GM12878 (cell line): ENCODE measurements at regions not wholly inside any gene's neighbourhood (a gene's known extent, or its start where the extent isn't known, plus 50 kb on each side); places are given as distances from the start of the nearest gene placed in this dataset.

ENCODE experiments used
- ATAC-seq: fragments of 200-7000 bp; cut with Tn5 transposase; 3 replicates; pipeline ENCODE4 v1.9.1; 2020; ENCODE audit warnings: mild to moderate bottlenecking, moderate library complexity
- BruUV-seq: library from RNA; stranded (reverse); fragments of 400-500 nt; replicated peaks from 2 replicates; lab custom pipeline; 2021; lab: Mats Ljungman, UMichigan
- CTCF ChIA-PET: fragments of 300-600 bp; sonication (Branson Sonifier 250); formaldehyde crosslinking; extraction: SDS; loops from one replicate; lab custom pipeline; 2021; ENCODE audit warnings: inconsistent platforms; lab: Yijun Ruan, JAX
- POLR2A ChIA-PET: fragments of 350-600 bp; formaldehyde crosslinking; extraction: SDS; loops from one replicate; lab custom pipeline; 2021; ENCODE audit warnings: inconsistent platforms; lab: Charles Lee
- RAD21 ChIA-PET: fragments of 300-600 bp; sonication (Branson Sonifier 250); formaldehyde crosslinking; loops from one replicate; lab custom pipeline; 2023; ENCODE audit warnings: antibody characterized with exemption; ENCODE audit not compliant: unreplicated experiment; lab: Charles Lee
- SMC1A ChIA-PET: fragments of 300-600 bp; sonication (Branson Sonifier 250); formaldehyde crosslinking; loops from one replicate; lab custom pipeline; 2023; ENCODE audit not compliant: unreplicated experiment, uncharacterized antibody; lab: Charles Lee
- DNase-seq: peaks from one replicate; pipeline ENCODE4 v3.0.0-alpha.2; 2011; ENCODE audit warnings: low read depth, low spot score
- FAIRE-seq: peaks from 3 replicates; lab custom pipeline; 2011; peaks lifted over from hg19 to GRCh38; lab: Jason Lieb, UNC
- H2AFZ ChIP-seq: 2 replicates; pipeline ENCODE4 v1.6.0; 2011; ENCODE audit warnings: low read depth, low read length, control low read depth; ENCODE audit not compliant: control insufficient read depth
- H3K27ac ChIP-seq: 2 replicates; pipeline ENCODE4 v1.5.1; 2011; ENCODE audit warnings: control low read depth; ENCODE audit not compliant: control insufficient read depth, insufficient read depth
- H3K27me3 ChIP-seq, 2 experiments: replicated peaks in 1 of 2; 2 replicates each; pipeline versions ENCODE4 v1.6.0 to v1.6.1; 2011; ENCODE audit warnings: low read length in 1 of 2; ENCODE audit not compliant: control insufficient read depth in 2 of 2, insufficient read depth in 2 of 2
- H3K36me3 ChIP-seq, 2 experiments: 2 replicates each; pipeline ENCODE4 v1.5.1; 2011; ENCODE audit warnings: low read length in 1 of 2; ENCODE audit not compliant: control insufficient read depth in 2 of 2, insufficient read depth in 2 of 2
- H3K4me1 ChIP-seq: 2 replicates; pipeline ENCODE4 v1.6.1; 2011; ENCODE audit warnings: mild to moderate bottlenecking, low read length, moderate library complexity, mixed read lengths; ENCODE audit not compliant: control insufficient read depth, insufficient read depth
- H3K4me2 ChIP-seq: 2 replicates; pipeline ENCODE4 v1.6.0; 2011; ENCODE audit warnings: control low read depth; ENCODE audit not compliant: control insufficient read depth, insufficient read depth
- H3K4me3 ChIP-seq: fragments of 200-600 bp; sonication (generic); 2 replicates; pipeline ENCODE4 v1.5.1; 2016
- H3K79me2 ChIP-seq: 2 replicates; pipeline ENCODE4 v1.6.0; 2011; ENCODE audit warnings: low read length; ENCODE audit not compliant: control insufficient read depth, insufficient read depth
- H3K9ac ChIP-seq: 2 replicates; pipeline ENCODE4 v1.8.0; 2011; ENCODE audit warnings: low read length, control low read depth, mixed read lengths; ENCODE audit not compliant: control insufficient read depth, insufficient read depth
- H3K9me3 ChIP-seq: replicated peaks from 3 replicates; pipeline ENCODE4 v1.5.1; 2011; ENCODE audit warnings: mild to moderate bottlenecking, low read length; ENCODE audit not compliant: control insufficient read depth, insufficient read depth
- H4K20me1 ChIP-seq: 2 replicates; pipeline ENCODE4 v1.6.0; 2011; ENCODE audit not compliant: control insufficient read depth, insufficient read depth
- CHD4 ChIP-seq: fragments of 200-600 bp; sonication (generic); IDR thresholded peaks from 2 replicates; pipeline ENCODE4 v1.6.1; 2016; ENCODE audit warnings: mild to moderate bottlenecking
- DPF2 ChIP-seq: fragments of 450-650 bp; IDR thresholded peaks from 2 replicates; pipeline ENCODE4 v1.6.1; 2017; ENCODE audit warnings: mild to moderate bottlenecking
- KAT2A ChIP-seq: conservative IDR thresholded peaks from 2 replicates; pipeline ENCODE4 v1.6.1; 2011; ENCODE audit warnings: low read depth, low read length; ENCODE audit not compliant: control insufficient read depth
- LARP7 ChIP-seq: fragments of 450-650 bp; IDR thresholded peaks from 2 replicates; pipeline ENCODE4 v1.6.1; 2017; ENCODE audit warnings: mild to moderate bottlenecking
- MEF2A ChIP-seq: IDR thresholded peaks from 2 replicates; pipeline ENCODE4 v1.6.1; 2011; ENCODE audit warnings: low read depth, mild to moderate bottlenecking, low read length, moderate library complexity; ENCODE audit not compliant: insufficient read depth
- MYC ChIP-seq: IDR thresholded peaks from 2 replicates; pipeline ENCODE4 v1.6.1; 2011; ENCODE audit warnings: mild to moderate bottlenecking, low read length, moderate library complexity, inconsistent platforms; ENCODE audit not compliant: insufficient read depth, insufficient replicate concordance, insufficient read length, severe bottlenecking
- NBN ChIP-seq: fragments of 450-650 bp; IDR thresholded peaks from 2 replicates; pipeline ENCODE4 v1.6.1; 2016
- NR2C2 ChIP-seq: IDR thresholded peaks from 2 replicates; pipeline ENCODE4 v1.6.1; 2011; ENCODE audit warnings: borderline replicate concordance, low read depth; ENCODE audit not compliant: control insufficient read depth, insufficient read length
- RFX5 ChIP-seq: IDR thresholded peaks from 2 replicates; pipeline ENCODE4 v1.6.1; 2011; ENCODE audit warnings: low read depth, low read length, improper control_type of control experiment
- RUNX3 ChIP-seq: IDR thresholded peaks from 2 replicates; pipeline ENCODE4 v1.6.1; 2012; ENCODE audit warnings: low read length, inconsistent platforms
- SIN3A ChIP-seq: IDR thresholded peaks from 2 replicates; pipeline ENCODE4 v1.6.1; 2012; ENCODE audit warnings: low read depth, low read length, improper control_type of control experiment
- SMC3 ChIP-seq: IDR thresholded peaks from 2 replicates; pipeline ENCODE4 v1.6.1; 2011; ENCODE audit warnings: low read length, improper control_type of control experiment, borderline replicate concordance
- SREBF2 ChIP-seq: IDR thresholded peaks from 2 replicates; pipeline ENCODE4 v1.6.1; 2012; ENCODE audit warnings: mild to moderate bottlenecking, low read length
- YY1 ChIP-seq: IDR thresholded peaks from 2 replicates; pipeline ENCODE4 v1.6.1; 2011; ENCODE audit warnings: low read depth, mild to moderate bottlenecking, low read length
- WGBS: methylation state at CpG from one replicate; pipeline ENCODE4 v1.1.6; 2016; ENCODE audit warnings: low lambda C conversion rate; ENCODE audit not compliant: insufficient replicate concordance, insufficient coverage; ENCODE audit errors: missing lambda C conversion rate; 5-methylcytosine and 5-hydroxymethylcytosine counted together
- in situ Hi-C: fragments of 300-500 bp; cut with MboI; formaldehyde crosslinking; loops from 9 replicates; pipeline ENCODE4 v1.14.3; 2018; ENCODE audit warnings: mixed read lengths
- intact Hi-C: fragments of 100-400 bp; cut with micrococcal nuclease; formaldehyde crosslinking; loops from one replicate; pipeline ENCODE4 v1.14.2; 2022; ENCODE audit not compliant: unreplicated experiment
- TF ChIP-seq, protein P1 (sequence below): IDR thresholded peaks from 2 replicates; pipeline ENCODE4 v1.6.1; 2012; ENCODE audit warnings: low read depth, low read length, improper control_type of control experiment

DNA sequence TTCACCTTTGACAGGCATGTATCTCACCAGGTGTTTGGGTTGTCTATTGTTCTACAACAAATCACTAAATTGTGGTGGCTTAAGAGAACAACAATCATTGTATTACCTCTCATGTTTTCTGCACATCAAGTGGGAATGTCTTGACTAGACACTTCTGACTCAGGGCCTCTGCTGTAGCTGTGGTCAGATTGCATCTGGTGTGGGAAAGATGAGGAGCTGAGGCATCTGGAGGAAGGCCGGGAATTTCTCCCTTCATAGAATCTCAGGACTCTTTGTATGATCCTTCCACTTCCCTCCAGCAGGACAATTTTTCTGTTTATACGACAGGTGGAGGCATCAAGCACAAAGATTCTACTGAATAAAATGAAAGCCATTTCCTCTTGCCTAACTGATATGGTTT, 511.8 kb upstream of the NBEA start:
- no peak for TF ChIP-seq NR2C2
- no peak for TF ChIP-seq KAT2A
- TF ChIP-seq CHD4 = no peak
- no peak for TF ChIP-seq SMC3
- TF ChIP-seq RUNX3 = no peak
- no peak for TF ChIP-seq SIN3A
- no peak for TF ChIP-seq DPF2
- TF ChIP-seq YY1 = no peak
- no peak for TF ChIP-seq MYC
- no peak for TF ChIP-seq MEF2A
- TF ChIP-seq, protein P1, sequence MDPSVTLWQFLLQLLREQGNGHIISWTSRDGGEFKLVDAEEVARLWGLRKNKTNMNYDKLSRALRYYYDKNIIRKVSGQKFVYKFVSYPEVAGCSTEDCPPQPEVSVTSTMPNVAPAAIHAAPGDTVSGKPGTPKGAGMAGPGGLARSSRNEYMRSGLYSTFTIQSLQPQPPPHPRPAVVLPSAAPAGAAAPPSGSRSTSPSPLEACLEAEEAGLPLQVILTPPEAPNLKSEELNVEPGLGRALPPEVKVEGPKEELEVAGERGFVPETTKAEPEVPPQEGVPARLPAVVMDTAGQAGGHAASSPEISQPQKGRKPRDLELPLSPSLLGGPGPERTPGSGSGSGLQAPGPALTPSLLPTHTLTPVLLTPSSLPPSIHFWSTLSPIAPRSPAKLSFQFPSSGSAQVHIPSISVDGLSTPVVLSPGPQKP = no peak
- TF ChIP-seq LARP7 = no peak
- TF ChIP-seq RFX5 = no peak
- TF ChIP-seq NBN = no peak
- no peak for TF ChIP-seq SREBF2
- ATAC-seq (no peak), FAIRE-seq (no peak), DNase-seq (no peak)
- Histone ChIP-seq H3K4me1 (no peaks in the 10 kb centered on the region), H3K4me3 (no peak overlapping the region), H3K79me2 (no peaks in the 10 kb centered on the region), H2AFZ (no peak overlapping the region), H3K27me3 (no peaks in the 10 kb centered on the region), H3K36me3 (no peaks in the 10 kb centered on the region), H4K20me1 (no peaks in the 10 kb centered on the region), H3K9me3 (no peaks in the 10 kb centered on the region; the same call in 2 of the 3 replicates), H3K27ac (no peak overlapping the region), H3K9ac (no peak overlapping the region), H3K4me2 (no peak overlapping the region)
- 27% methylated on average over 2 of the region's 2 CpGs for WGBS
- ChIA-PET RAD21 (no interaction called here), POLR2A (no interaction called here), CTCF (no interaction called here), SMC1A (no interaction called here)
- intact Hi-C loops = no loop called here
- BruUV-seq = no TSS peak
- in situ Hi-C loops = no loop called here
